HG03108 (cell line): ENCODE measurements at regions not wholly inside any gene's neighbourhood (a gene's known extent, or its start where the extent isn't known, plus 50 kb on each side); places are given as distances from the start of the nearest gene placed in this dataset.
"Not testable (repeated sequence)": the region's sequence is repeated elsewhere in the genome, so short reads cannot be mapped to it uniquely, and the experiment has no call there.

Source experiments
- ATAC-seq: cut with Tn5 transposase; IDR thresholded peaks from one replicate; pipeline ENCODE4 v1.9.1; 2021; ENCODE audit warnings: moderate library complexity; ENCODE audit not compliant: unreplicated experiment

GRCh38 chr14:88981948-88982347 lies 157.5 kb downstream of the TTC8 start:
- no peak for ATAC-seq

DNA sequence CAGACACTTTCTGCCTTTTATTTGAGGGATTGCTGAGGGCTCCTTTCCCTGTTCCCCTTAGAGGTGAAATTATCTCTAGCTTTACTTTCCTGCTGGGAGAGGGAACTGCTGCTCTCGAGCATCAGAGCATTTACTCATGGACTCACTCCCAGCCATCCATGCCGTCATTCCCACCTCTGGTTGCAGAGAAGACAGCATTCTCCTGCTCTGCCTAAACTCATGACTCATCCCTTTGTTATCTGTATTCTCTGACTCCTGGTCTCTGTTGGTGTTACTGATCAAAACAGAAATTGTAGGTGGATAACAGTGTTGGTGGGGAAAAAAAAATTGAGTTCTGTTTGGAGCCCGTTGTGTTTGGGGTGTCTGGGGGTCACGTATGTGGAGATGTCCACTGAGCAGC lies 159.3 kb downstream of the TTC8 start:
- no peak for ATAC-seq

DNA sequence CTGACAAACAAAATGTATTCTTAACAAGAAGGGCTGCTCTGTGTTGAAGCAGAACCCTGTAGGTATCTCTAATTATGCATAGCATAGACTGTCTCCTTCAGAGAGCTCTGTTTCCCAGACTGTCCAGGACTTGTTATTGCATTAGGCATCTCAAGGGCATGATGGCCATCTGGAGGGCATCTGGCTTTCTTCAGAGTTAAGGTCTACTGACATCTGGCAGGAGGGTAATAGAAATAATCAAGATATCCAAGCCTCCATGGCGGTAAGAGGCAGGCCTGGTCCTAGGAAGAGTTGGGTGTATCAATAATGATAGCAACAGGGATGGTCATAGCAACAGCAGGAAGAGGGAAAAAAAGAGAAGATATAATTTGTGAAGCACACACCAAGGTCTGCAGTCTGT lies 161.2 kb downstream of the TTC8 start:
- ATAC-seq, result no peak

GRCh38 chr14:88986146-88986841 lies 161.8 kb downstream of the TTC8 start:
- ATAC-seq, result no peak

- ATAC-seq, result not testable (repeated sequence)
These were observed 162.5 kb downstream of the TTC8 start for GRCh38 chr14:88986908-88987307.

- ATAC-seq, result no peak
These were observed 163.1 kb downstream of the TTC8 start for GRCh38 chr14:88987516-88987915.

DNA sequence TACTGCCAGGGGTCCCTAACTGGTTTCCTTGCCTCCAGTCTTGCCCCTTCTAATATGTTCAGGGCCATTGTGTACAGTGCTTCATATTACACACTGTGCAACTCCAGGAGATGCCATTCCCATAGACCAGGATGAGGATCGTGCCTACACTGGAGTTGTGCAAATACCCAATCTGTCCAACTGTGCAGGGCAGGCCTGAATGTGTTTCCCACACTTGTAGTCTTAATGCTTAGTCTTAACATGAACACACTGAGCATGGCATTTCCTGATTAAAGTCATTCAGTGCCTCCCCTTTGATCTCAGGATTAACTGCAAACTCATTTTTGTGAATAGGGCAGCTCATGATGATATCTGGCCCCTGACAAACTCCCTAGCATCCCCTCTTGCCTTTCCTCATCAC lies 165.5 kb downstream of the TTC8 start:
- no peak for ATAC-seq

DNA sequence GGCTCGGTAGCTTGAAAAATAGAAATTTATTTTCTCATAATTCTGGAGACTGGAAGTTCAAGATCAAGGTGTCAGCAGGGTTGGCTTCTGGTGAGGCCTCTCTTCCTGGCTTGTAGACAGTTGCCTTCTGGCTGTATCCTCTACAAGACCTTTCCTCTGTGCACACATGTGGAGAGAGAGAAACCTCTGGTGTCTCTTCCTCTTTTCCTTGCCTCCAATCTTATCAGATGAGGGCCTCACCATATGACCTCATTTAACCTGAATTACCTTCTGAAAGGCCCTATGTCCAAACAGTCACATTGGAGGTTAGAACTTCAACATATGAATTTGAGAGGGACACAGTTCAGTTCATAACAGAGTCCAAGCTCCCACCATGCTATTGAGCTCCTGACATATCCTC lies 166.4 kb downstream of the TTC8 start:
- ATAC-seq, result no peak

DNA sequence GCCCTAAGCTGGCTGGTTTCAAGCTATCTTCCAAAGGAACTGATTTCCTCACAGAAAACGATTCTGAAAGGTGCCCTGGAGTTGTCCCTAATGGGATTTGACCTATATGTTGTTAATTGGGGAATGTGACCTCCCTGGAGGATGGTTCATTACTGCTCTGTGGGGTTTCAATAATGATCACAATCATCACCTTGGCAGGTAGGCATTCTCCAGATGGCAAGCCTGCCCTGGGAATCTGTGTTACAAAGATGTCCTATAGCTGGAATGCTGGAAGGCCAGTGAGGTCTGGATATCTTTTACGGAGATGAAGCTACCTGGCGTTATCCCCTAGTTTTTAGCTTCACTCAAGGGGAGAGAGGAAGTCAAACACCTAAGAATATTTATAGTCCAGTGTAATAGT lies 167.6 kb downstream of the TTC8 start:
- no peak for ATAC-seq

GRCh38 chr14:88993946-88994345 lies 169.5 kb downstream of the TTC8 start:
- ATAC-seq, result no peak

DNA sequence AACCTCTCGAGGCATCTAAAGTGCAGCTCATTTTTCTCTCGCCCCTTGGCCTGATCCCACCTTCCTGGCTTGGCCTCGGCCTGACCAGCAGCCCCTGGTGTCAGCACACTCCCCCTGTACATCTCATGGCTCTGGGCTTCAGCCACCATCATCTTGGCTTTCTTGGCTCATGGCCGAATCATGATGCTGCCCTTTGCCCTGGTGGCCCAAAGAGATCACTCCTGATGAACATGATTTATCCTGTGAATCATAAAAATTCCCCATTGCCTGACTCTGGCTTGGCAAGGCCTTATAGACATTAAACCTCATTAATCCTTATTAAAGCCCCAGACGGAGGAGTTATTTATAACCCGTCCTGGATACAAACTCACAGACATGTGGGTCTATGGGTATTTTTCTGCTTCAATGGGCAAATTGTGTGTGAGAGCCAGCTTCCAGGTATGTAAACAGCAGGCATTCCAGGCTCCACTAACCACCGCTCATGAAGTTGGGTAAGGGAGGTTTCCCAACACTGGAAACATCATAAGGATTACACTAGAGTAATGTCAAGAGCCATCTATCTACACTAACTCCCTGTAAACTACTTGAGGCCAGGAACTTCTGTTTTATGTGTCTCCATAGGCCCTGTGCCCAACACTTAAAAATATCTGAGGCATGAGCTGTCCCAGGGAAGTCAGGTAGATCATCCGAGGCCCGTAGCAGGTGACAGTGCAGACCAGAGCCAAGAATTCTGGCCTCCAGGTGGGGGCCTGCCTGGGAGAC lies 171.2 kb downstream of the TTC8 start:
- ATAC-seq, result no peak

- no peak for ATAC-seq
These were observed 173.6 kb downstream of the TTC8 start for GRCh38 chr14:88998027-88998426.

- ATAC-seq, result no peak
These were observed 174.7 kb downstream of the TTC8 start for GRCh38 chr14:88999137-88999536.

DNA sequence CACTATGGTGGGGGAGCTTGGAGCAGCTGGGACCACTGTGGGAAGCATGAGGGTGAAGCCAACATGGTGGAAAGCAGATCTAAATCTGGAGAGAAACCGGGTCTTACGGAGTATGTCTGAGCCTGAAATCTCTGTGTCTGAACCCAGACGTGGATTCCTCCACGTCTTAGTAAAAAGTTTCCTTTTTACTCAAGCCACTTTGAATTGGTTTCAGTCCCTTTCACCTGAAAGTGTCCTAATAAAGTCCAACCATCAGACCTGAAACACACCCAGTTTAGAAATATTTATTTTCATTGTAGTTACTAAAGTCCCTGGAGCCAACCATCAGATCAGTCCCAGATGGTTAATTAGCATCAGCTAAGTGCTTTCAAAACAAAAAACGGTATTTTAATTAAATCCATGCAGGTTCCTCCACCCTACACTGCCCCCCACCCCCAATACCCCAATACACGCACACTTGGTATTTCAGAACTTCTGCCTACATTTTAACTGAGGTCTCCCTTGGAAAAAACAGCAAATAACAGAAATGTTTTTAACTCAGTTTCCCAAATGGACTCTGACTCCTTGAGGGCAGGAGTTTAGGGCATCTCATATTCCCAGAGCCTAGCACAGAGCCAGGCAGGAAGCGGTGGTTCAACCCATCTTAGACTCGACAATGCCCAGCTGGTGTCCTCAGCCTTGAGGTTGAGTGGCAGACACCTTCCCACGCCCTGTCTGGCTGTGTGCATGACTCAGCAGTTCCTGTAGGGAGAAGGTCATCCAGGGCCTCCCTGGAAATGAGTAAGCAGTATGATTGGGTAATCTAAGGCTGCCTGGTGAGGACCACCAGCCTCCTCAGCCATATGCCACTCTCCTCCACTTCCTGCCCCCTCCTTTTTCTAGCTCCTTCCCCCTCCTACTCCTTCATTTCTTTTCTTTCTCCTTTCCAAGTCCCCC lies 175.8 kb downstream of the TTC8 start:
- ATAC-seq, result no peak

- ATAC-seq, result no peak
These were observed 179.7 kb downstream of the TTC8 start for GRCh38 chr14:89004166-89004565.

- no peak for ATAC-seq
These were observed 183.5 kb downstream of the TTC8 start for GRCh38 chr14:89007906-89008305.

GRCh38 chr14:89011355-89012281 lies 187.2 kb downstream of the TTC8 start:
- no peak for ATAC-seq

GRCh38 chr14:89012282-89013097 lies 188.0 kb downstream of the TTC8 start:
- ATAC-seq, result no peak

DNA sequence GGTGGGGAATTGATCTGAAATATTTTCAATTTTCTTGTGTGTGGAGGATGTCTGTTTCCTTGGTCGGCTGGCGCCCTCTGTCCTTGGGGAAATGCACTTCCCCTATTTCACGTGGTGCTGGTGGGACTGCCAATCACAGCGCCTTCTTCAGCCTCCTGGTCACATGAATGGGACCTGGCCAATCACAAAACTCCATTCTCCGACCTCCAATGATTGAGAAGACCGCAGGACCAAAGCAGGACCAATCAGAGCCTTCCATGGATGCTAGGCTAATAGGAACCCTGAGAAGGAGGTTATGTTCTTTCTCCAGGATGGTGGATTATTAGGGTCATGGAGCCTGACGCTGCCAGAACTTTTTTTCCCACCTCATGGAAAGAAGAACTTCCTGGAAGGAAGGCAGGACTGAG lies 188.7 kb downstream of the TTC8 start:
- no peak for ATAC-seq
